H1 (cell line): ENCODE measurements at regions not wholly inside any gene's neighbourhood (a gene's known extent, or its start where the extent isn't known, plus 50 kb on each side); places are given as distances from the start of the nearest gene placed in this dataset.

Experiments
- ASH2L ChIP-seq: fragments of 200-600, 300-600 bp; sonication (generic); IDR thresholded peaks from one replicate; pipeline ENCODE4 v1.7.1; 2017; ENCODE audit warnings: low read length
- NRF1 ChIP-seq: IDR thresholded peaks from 2 replicates; pipeline ENCODE4 v1.6.1; 2011; ENCODE audit warnings: mild to moderate bottlenecking, low read depth, low read length, improper control_type of control experiment
- POLR2AphosphoS5 ChIP-seq: IDR thresholded peaks from 2 replicates; pipeline ENCODE4 v1.6.1; 2011; ENCODE audit warnings: low read depth, low read length
- RAD21 ChIP-seq, 2 experiments: IDR thresholded peaks in 1 of 2; conservative IDR thresholded peaks in 1 of 2; 2 replicates each; pipeline ENCODE4 v1.6.1; 2011; ENCODE audit warnings: low read depth in 2 of 2, low read length in 2 of 2, improper control_type of control experiment in 1 of 2, inconsistent platforms in 1 of 2, mild to moderate bottlenecking in 1 of 2, moderate library complexity in 1 of 2
- RFX5 ChIP-seq: IDR thresholded peaks from 2 replicates; pipeline ENCODE4 v1.6.1; 2011; ENCODE audit warnings: low read depth, low read length, improper control_type of control experiment, borderline replicate concordance
- SIN3A ChIP-seq, 2 experiments: IDR thresholded peaks in 1 of 2; conservative IDR thresholded peaks in 1 of 2; 2 replicates each; pipeline ENCODE4 v1.6.1; 2011 to 2012; ENCODE audit warnings: low read length in 2 of 2, improper control_type of control experiment in 1 of 2, low read depth in 1 of 2, mild to moderate bottlenecking in 1 of 2
- TEAD4 ChIP-seq: IDR thresholded peaks from 2 replicates; pipeline ENCODE4 v1.6.1; 2012; ENCODE audit warnings: low read depth, low read length, inconsistent platforms, mixed read lengths
- TF ChIP-seq, protein P1 (sequence below), 3 experiments: IDR thresholded peaks; 1 replicate in 2 of 3; 2 replicates in 1 of 3; pipeline versions ENCODE4 v1.5.1 to v1.6.1; 2011; ENCODE audit warnings: low read length in 3 of 3, mild to moderate bottlenecking in 3 of 3, inconsistent platforms in 2 of 3, low read depth in 1 of 3, moderate library complexity in 1 of 3; ENCODE audit not compliant: insufficient read depth in 1 of 3; ENCODE audit errors: control extremely low read depth in 1 of 3

DNA sequence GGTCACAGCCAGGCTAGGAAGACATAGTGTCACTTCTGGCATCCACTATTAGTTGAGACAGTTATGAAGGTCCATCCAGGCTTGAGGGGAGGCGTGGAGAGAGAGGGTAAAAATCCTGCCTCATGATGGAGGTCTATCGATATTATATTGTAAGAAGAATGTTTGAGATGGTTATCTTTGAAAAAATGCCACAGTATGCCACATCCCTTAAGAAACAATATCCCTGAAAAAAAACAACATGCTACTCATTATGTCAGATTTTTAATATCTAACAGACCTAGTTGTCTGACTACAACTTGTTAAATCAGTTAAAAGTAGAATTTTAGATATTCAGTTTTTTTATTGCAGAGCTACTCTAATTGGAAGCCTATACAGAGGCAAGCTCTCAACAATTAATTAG lies 121.7 kb upstream of the SLC5A12 start:
- no peak for TF ChIP-seq RFX5
- no peak for TF ChIP-seq POLR2AphosphoS5
- TF ChIP-seq, protein P1, sequence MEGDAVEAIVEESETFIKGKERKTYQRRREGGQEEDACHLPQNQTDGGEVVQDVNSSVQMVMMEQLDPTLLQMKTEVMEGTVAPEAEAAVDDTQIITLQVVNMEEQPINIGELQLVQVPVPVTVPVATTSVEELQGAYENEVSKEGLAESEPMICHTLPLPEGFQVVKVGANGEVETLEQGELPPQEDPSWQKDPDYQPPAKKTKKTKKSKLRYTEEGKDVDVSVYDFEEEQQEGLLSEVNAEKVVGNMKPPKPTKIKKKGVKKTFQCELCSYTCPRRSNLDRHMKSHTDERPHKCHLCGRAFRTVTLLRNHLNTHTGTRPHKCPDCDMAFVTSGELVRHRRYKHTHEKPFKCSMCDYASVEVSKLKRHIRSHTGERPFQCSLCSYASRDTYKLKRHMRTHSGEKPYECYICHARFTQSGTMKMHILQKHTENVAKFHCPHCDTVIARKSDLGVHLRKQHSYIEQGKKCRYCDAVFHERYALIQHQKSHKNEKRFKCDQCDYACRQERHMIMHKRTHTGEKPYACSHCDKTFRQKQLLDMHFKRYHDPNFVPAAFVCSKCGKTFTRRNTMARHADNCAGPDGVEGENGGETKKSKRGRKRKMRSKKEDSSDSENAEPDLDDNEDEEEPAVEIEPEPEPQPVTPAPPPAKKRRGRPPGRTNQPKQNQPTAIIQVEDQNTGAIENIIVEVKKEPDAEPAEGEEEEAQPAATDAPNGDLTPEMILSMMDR (IDR thresholded peaks at IDR 0.05; ENCODE audit: control extremely low read depth in 1 of 3, insufficient read depth in 1 of 3, low read depth in 1 of 3, low read length in 3 of 3) = no peak
- no peak for TF ChIP-seq NRF1
- no peak for TF ChIP-seq SIN3A (conservative IDR thresholded peaks at IDR 0.05 in 1 of 2, IDR thresholded peaks at IDR 0.05 in 1 of 2; ENCODE audit: low read depth in 1 of 2, low read length in 2 of 2)
- no peak for TF ChIP-seq ASH2L
- TF ChIP-seq TEAD4 = no peak
- TF ChIP-seq RAD21 (IDR thresholded peaks at IDR 0.05 in 1 of 2, conservative IDR thresholded peaks at IDR 0.05 in 1 of 2; ENCODE audit: low read depth in 2 of 2, low read length in 2 of 2) = no peak
